Endothelial cell of umbilical vein (primary cell): ENCODE measurements at regions not wholly inside any gene's neighbourhood (a gene's known extent, or its start where the extent isn't known, plus 50 kb on each side); places are given as distances from the start of the nearest gene placed in this dataset.

Experiments used
- BruUV-seq: library from RNA; stranded (reverse); fragments of 400-500 nt; replicated peaks from 2 replicates; lab custom pipeline; 2021; lab: Mats Ljungman, UMichigan
- CTCF ChIA-PET: fragments of 300-600, 350-600 bp; sonication (Branson Sonifier 250); formaldehyde crosslinking; loops from one replicate; lab custom pipeline; 2021; ENCODE audit warnings: antibody characterized with exemption, inconsistent platforms; lab: Charles Lee
- POLR2A ChIA-PET: fragments of 300-600, 350-600 bp; sonication (Branson Sonifier 250); formaldehyde crosslinking; loops from one replicate; lab custom pipeline; 2021; ENCODE audit warnings: antibody characterized with exemption, inconsistent platforms; lab: Charles Lee
- DNase-seq: peaks from one replicate; pipeline ENCODE4 v3.0.0-alpha.2; 2011; ENCODE audit warnings: low read depth, low spot score
- FAIRE-seq: peaks from 2 replicates; lab custom pipeline; 2011; peaks lifted over from hg19 to GRCh38; lab: Jason Lieb, UNC
- H2AFZ ChIP-seq: 2 replicates; pipeline ENCODE4 v1.6.0; 2012; ENCODE audit warnings: low read depth, low read length, control low read depth, inconsistent platforms
- H3K27ac ChIP-seq: 2 replicates; pipeline ENCODE4 v1.5.1; 2011; ENCODE audit warnings: low read depth, mild to moderate bottlenecking, control low read depth, low read length, moderate library complexity; ENCODE audit not compliant: insufficient read depth
- H3K27me3 ChIP-seq, 2 experiments: 2 replicates each; pipeline versions ENCODE4 v1.6.0 to v1.6.1; 2011; ENCODE audit warnings: low read length in 2 of 2, mixed read lengths in 1 of 2; ENCODE audit not compliant: control insufficient read depth in 2 of 2, insufficient read depth in 2 of 2
- H3K36me3 ChIP-seq, 2 experiments: 2 replicates in 1 of 2; 3 replicates in 1 of 2; pipeline ENCODE4 v1.5.1; 2011; ENCODE audit warnings: low read length in 2 of 2, mild to moderate bottlenecking in 1 of 2, moderate library complexity in 1 of 2; ENCODE audit not compliant: control insufficient read depth in 2 of 2, insufficient read depth in 2 of 2; ENCODE audit errors: extremely low read depth in 1 of 2
- H3K4me1 ChIP-seq: 3 replicates; pipeline ENCODE4 v1.5.1; 2011; ENCODE audit warnings: mild to moderate bottlenecking, low read length; ENCODE audit not compliant: control insufficient read depth, insufficient read depth; ENCODE audit errors: extremely low read depth
- H3K4me2 ChIP-seq: 2 replicates; pipeline ENCODE4 v1.6.1; 2011; ENCODE audit warnings: low read length, control low read depth, mixed read lengths; ENCODE audit not compliant: insufficient read depth
- H3K4me3 ChIP-seq, 3 experiments: fragments of 200-600 bp in 1 of 3; sonication (generic), shearing (Covaris generic) in 1 of 3; replicated peaks in 1 of 3; 2 replicates each; pipeline ENCODE4 v1.5.1; 2011 to 2016; ENCODE audit warnings: control low read depth in 3 of 3, low read length in 3 of 3, mild to moderate bottlenecking in 2 of 3, inconsistent platforms in 1 of 3, low read depth in 1 of 3, moderate library complexity in 1 of 3; ENCODE audit not compliant: insufficient read depth in 1 of 3
- H3K79me2 ChIP-seq: 2 replicates; pipeline ENCODE4 v1.6.0; 2012; ENCODE audit warnings: low read length, inconsistent platforms; ENCODE audit not compliant: control insufficient read depth, insufficient read depth
- H3K9ac ChIP-seq: replicated peaks from 2 replicates; pipeline ENCODE3; 2011; ENCODE audit warnings: low read length, control low read depth; ENCODE audit not compliant: insufficient read depth; ENCODE audit errors: extremely low read depth
- H3K9me1 ChIP-seq: replicated peaks from 3 replicates; pipeline ENCODE4 v1.6.0; 2011; ENCODE audit warnings: mild to moderate bottlenecking, low read length; ENCODE audit not compliant: control insufficient read depth, insufficient read depth; ENCODE audit errors: extremely low read depth
- H3K9me3 ChIP-seq: replicated peaks from 2 replicates; pipeline ENCODE4 v1.5.1; 2012; ENCODE audit warnings: low read length, inconsistent platforms; ENCODE audit not compliant: control insufficient read depth, insufficient read depth
- H4K20me1 ChIP-seq: replicated peaks from 2 replicates; pipeline ENCODE3; 2011; ENCODE audit warnings: mild to moderate bottlenecking, low read length; ENCODE audit not compliant: control insufficient read depth, insufficient read depth; ENCODE audit errors: extremely low read depth
- EZH2 ChIP-seq: IDR thresholded peaks from 2 replicates; pipeline ENCODE4 v1.6.1; 2012; ENCODE audit warnings: borderline replicate concordance, low read depth, mild to moderate bottlenecking, moderate library complexity, low read length, inconsistent platforms; ENCODE audit not compliant: severe bottlenecking
- FOS ChIP-seq: IDR thresholded peaks from 2 replicates; pipeline ENCODE4 v1.6.1; 2011; ENCODE audit warnings: mild to moderate bottlenecking, low read length, moderate library complexity, borderline replicate concordance; ENCODE audit not compliant: insufficient read depth
- GATA2 ChIP-seq: IDR thresholded peaks from 2 replicates; pipeline ENCODE4 v1.7.0; 2011; ENCODE audit warnings: low read depth, mild to moderate bottlenecking, moderate library complexity, mixed read lengths, low read length; ENCODE audit not compliant: insufficient read length, insufficient read depth
- JUN ChIP-seq: IDR thresholded peaks from 2 replicates; pipeline ENCODE4 v1.6.1; 2011; ENCODE audit warnings: borderline replicate concordance, low read depth; ENCODE audit not compliant: insufficient read length, insufficient read depth
- MAX ChIP-seq: IDR thresholded peaks from 2 replicates; pipeline ENCODE4 v1.6.1; 2011; ENCODE audit not compliant: insufficient read depth, insufficient read length
- MYC ChIP-seq: IDR thresholded peaks from one replicate; pipeline ENCODE4 v1.6.1; 2011; ENCODE audit warnings: mild to moderate bottlenecking, low read depth, low read length
- POLR2A ChIP-seq: IDR thresholded peaks from 2 replicates; pipeline ENCODE4 v1.6.1; 2012; ENCODE audit warnings: low read depth, mild to moderate bottlenecking, control low read depth, low read length
- POLR2AphosphoS5 ChIP-seq: IDR thresholded peaks from 2 replicates; pipeline ENCODE4 v1.6.1; 2012; ENCODE audit warnings: low read depth, mild to moderate bottlenecking, control low read depth, low read length, moderate library complexity; ENCODE audit not compliant: insufficient read depth
- dilution Hi-C: fragments of 300-500 bp; cut with MboI; formaldehyde crosslinking; loops from one replicate; pipeline ENCODE4 v1.15.0; 2019; ENCODE audit warnings: low sequenced_read_pairs; ENCODE audit not compliant: extremely low pct_ligation_motif_present
- intact Hi-C: fragments of 100-400 bp; cut with micrococcal nuclease; formaldehyde crosslinking; loops from one replicate; pipeline ENCODE4 v1.10.0; 2022
- TF ChIP-seq, protein P1 (sequence below), 2 donors: IDR thresholded peaks; 1 replicate in 1 of 2; 2 replicates in 1 of 2; pipeline ENCODE4 v1.5.1; 2011; ENCODE audit warnings: low read length in 2 of 2, mild to moderate bottlenecking in 2 of 2, moderate library complexity in 2 of 2, control low read depth in 1 of 2, inconsistent platforms in 1 of 2, low read depth in 1 of 2; ENCODE audit not compliant: insufficient read depth in 1 of 2; ENCODE audit errors: extremely low read depth in 1 of 2

GRCh38 chr18:2147476-2148230 lies 423.7 kb downstream of the METTL4 start:
- BruUV-seq = no TSS peak
- Histone ChIP-seq H3K79me2 (no peaks in the 10 kb centered on the region), H3K36me3 (no peaks in the 10 kb centered on the region), H3K9ac (no peak overlapping the region), H3K4me2 (no peak overlapping the region), H3K27me3 (no peaks in the 10 kb centered on the region), H3K27ac (no peak overlapping the region), H3K4me3 (no peak overlapping the region), H3K9me1 (no peaks in the 10 kb centered on the region), H4K20me1 (no peaks in the 10 kb centered on the region), H2AFZ (no peak overlapping the region), H3K9me3 (no peaks in the 10 kb centered on the region), H3K4me1 (no peaks in the 10 kb centered on the region)
- ChIA-PET CTCF (interaction anchor here (1.3 kb wide), 1 partner anchor 43 kb away, joined by 3 read pairs; no protein-coding TSS in a partner anchor), POLR2A (no interaction called here)
- no peak for FAIRE-seq
- DNase-seq = no peak
- intact Hi-C loops (no loop called here), dilution Hi-C loops (no loop called here)
- TF ChIP-seq, protein P1, sequence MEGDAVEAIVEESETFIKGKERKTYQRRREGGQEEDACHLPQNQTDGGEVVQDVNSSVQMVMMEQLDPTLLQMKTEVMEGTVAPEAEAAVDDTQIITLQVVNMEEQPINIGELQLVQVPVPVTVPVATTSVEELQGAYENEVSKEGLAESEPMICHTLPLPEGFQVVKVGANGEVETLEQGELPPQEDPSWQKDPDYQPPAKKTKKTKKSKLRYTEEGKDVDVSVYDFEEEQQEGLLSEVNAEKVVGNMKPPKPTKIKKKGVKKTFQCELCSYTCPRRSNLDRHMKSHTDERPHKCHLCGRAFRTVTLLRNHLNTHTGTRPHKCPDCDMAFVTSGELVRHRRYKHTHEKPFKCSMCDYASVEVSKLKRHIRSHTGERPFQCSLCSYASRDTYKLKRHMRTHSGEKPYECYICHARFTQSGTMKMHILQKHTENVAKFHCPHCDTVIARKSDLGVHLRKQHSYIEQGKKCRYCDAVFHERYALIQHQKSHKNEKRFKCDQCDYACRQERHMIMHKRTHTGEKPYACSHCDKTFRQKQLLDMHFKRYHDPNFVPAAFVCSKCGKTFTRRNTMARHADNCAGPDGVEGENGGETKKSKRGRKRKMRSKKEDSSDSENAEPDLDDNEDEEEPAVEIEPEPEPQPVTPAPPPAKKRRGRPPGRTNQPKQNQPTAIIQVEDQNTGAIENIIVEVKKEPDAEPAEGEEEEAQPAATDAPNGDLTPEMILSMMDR (IDR thresholded peaks at IDR 0.05; ENCODE audit: extremely low read depth in 1 of 2, insufficient read depth in 1 of 2, low read depth in 1 of 2, low read length in 2 of 2) = no peak
- TF ChIP-seq POLR2AphosphoS5 (no peak), MAX (no peak), GATA2 (no peak), MYC (no peak), JUN (no peak), EZH2 (no peak), FOS (no peak), POLR2A (no peak)
